Ovary (tissue), 3 donors: ENCODE measurements at regions not wholly inside any gene's neighbourhood (a gene's known extent, or its start where the extent isn't known, plus 50 kb on each side); places are given as distances from the start of the nearest gene placed in this dataset.

Experiments used
- CTCF ChIP-seq, 3 donors: fragments of 450-650 bp in 2 of 3; fragments of 200-600 bp in 1 of 3; IDR thresholded peaks; one replicate each; pipeline versions ENCODE4 v1.5.1 to v1.8.0; 2016 to 2022; ENCODE audit warnings: antibody characterized with exemption in 3 of 3, mild to moderate bottlenecking in 1 of 3
- POLR2A ChIP-seq: fragments of 450-650 bp; IDR thresholded peaks from one replicate; pipeline ENCODE4 v1.6.1; 2017; ENCODE audit warnings: antibody characterized with exemption, mild to moderate bottlenecking, moderate library complexity
- donor health status: DM: no; HTN: no; CAD: no.

DNA sequence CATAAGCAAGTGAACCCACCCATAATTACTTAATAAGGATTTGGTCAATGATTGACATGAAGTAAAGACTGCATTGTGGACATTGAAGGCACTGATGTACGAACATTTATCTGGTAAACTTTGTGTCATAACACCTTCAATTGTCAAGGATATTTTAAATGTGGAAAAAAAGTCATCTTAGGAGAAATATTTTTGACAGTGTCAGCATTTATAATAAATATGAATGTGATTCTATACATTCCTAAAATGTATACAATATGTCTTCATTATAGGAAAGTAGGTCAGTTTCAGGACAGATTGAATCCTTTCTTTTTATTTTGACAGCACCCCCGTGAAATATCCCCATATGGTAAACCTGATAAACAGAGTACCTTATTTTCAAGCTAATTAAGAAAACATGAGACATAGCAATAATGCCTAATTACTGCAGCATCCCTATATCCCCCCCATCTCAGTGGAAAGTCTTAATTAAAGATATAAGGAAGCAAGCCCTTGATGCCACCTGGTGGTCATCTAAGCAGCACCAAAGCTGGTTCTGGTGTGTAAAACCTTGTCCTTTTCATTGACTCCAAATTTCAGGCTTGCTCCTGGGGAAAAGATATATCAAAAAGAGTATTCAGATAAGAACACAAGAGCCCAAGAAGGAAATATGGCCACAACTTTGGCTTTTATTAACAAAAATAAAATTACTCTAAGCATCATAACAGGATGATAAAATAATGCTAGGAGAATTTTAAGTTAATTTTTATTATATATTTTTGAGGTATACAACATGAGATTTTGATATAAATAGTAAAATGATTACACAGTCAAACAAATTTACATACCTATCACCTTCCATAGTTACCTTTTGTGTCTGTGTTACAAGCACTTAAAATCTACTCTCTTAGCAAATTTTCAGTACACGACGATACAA lies 379.7 kb downstream of the TLL1 start:
- TF ChIP-seq CTCF (IDR thresholded peaks at IDR 0.05) (no peak), POLR2A (no peak)
